NCI-H526 treated with DMSO at 0.1 percent for 48 hours (cell line): ENCODE measurements at regions not wholly inside any gene's neighbourhood (a gene's known extent, or its start where the extent isn't known, plus 50 kb on each side); places are given as distances from the start of the nearest gene placed in this dataset.

Source experiments
- DNase-seq: peaks from one replicate; lab custom pipeline; 2025; lab: John Stamatoyannopoulos, UW

DNA sequence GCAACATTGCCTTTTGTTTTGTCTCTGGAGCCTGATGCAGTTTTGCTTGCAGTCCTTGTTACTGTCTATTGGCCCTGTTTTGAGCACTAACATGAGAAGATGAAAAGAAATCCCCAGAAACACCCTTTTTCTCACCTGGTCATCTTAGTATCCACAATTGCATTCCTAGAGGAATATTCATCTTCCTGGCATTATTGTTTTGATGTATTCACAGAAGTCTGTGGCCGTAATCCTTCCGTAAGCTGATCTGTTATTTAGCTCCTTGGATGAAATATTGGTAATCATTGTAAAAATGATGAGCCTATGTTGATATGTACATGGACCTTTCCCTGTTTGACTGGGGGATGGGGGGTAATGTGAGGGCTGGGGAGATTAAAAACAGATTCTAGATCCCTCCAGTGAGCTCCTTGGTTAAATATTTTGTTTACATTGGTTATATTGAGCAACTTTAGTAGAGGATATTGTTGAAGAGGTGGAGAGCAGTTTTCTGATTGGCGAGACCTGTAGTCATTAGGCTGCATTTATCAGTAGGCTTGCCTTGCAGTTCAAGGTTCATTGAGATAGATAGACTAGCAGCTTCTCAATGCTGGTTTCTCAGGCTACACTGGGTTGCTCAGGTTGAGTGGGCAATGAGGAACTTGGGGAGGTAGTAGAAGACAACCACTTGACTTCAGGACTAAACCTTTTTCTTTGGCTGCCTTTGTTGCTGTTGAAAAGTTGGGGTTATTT is 117.5 kb downstream of the MACIR start:
- no peak for DNase-seq

DNA sequence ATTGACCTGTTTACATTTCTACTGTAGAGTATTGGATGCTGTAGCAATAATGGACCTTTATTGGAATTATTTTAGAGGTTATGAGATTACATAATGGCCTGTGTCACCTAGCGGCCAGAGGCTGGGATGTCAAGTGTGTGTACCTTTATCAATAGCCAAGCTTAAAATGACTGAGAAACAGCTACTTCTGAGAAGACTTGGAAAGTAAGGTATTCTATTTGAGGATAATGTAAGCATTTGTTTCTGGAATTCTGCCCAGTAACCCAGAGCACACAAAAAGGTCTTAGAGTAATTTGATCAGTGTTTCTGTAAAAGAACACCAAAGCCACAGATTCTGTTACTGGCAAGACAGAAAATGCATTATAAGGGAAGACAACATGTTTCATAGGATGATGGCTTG is 116.8 kb downstream of the MACIR start:
- no peak for DNase-seq

DNA sequence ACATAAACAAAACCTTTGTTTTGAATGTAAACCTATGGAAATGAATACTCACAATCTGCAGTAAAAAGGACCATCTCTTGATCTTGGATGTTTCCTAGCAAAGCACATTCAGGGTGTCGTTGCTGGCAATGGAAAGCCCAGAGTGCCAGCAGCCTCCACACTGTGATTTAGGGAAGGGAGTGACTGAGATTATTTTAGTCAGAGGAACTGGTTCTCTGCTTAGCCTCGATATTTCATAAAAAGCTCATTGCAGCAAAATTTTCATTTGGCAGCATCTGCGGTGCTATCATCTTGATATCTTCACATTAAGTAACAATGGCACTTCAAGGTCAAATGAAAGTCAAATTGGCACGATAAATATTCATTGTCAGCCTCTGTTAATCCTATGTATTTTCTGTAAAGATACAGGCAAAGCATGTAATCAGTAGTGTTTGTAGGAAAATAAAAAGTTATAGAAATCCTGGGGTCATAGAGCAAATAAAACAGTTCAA is 116.0 kb downstream of the MACIR start:
- no peak for DNase-seq

DNA sequence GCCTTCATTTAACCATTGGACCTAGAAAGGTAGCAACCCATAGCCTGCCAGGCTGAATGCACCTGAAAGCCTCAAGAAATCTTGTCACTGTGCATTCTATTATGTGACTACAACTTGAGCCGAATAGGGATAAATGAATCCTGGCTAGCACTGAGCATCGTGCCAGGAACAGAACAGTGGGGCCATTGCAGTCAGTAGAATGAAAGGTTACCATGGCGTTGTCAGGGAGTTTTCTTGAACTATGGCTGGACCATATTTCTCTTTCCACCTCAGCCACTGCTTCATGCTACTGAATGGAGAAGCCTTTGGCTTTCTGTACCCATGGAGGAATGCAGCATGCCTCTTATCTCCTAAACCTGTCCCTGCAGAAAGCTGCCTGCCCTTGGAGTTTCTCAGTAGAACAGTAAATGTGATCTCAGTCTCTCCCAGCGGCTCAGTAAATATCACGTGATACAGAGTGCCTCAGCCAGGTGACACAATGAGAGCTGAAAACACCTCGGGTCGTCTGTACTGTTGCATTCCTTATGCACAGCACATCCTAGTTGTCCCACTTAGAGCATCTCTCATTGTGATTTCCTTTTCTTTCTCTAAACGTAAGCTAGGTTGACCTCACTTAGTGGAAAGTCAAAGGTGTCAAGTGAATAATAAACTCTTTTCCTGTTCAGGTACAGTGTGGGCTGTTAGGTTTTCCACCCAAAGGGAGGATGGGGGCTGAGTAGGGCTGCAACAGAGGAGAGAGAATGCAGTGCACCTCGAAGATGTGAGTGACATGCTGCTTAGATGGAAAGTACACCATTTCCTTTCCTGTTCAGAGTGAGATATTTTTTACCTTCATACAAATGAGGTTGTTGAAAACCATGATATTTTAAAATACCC is 115.3 kb downstream of the MACIR start:
- DNase-seq = no peak

DNA sequence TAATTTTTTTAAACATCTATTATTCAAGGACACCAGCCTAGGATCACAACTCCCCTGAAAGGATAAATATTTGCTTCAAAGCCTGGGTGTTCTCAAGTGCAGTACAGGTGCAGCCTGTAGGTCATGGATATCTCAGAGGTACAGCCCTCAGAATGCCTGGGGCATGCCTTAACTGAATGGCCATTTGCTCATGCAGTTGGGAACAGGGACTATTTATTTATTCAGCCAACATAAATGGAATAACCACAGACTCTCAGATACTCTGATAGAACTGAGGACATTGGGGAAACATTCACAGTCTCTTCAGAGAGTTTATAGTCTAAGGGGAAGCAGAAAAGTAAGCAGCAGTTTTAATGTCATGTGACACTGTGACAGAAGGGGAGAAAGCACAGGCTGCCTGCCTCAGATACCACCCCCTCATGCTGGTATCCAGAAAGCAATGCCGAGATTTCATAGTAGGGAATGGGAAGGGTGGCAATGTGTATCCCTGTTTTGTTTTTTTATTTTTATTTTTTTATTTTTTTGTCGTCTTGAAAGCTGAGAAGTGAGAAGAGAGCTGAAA is 112.6 kb downstream of the MACIR start:
- no peak for DNase-seq

DNA sequence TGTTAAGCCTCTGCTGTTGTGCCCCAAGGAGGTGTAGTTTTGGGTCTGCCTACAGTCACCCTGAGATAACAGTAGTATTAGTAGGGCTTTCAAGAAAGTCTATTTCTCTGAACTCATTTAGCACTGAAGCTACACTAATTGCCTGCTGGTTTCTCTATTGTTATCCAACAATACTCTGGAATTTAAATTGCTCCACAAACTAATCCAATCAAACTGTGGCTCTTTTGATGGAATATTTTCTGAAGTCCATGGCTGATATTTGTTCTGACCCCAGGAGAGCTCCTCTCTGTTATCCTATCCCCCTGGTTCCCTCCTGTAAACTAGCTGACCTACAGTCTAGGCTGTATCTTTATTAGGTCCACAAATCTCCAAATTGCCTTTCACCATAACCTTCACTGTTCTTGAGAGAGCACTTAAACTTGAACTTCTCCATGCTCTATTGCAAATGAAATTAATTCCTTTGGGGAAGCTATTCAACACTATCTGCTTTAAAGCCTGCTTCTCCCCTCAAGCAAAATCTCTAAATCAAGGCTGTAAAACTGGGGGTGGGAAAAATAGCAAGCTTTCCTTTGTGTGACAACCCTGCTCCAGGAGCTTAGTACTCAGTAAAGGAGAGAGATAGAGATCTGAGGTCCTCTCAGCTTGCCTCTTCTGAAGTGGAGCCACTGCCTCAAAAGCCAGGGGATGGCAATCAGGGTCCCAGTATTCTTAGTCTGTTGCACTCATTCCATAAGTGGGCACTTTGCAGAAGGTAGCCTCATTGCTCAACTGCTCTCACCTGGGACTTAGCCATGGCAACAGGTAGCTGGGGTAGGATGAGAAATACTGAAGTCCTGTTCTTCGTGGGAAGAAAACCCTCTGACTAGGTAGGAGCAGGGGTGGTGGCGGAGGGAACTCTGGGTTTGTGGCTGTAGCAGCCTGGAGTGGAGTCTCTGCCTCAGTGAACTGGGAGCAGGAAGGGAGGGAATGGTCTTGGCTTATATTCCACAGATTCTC is 110.9 kb downstream of the MACIR start:
- no peak for DNase-seq

DNA sequence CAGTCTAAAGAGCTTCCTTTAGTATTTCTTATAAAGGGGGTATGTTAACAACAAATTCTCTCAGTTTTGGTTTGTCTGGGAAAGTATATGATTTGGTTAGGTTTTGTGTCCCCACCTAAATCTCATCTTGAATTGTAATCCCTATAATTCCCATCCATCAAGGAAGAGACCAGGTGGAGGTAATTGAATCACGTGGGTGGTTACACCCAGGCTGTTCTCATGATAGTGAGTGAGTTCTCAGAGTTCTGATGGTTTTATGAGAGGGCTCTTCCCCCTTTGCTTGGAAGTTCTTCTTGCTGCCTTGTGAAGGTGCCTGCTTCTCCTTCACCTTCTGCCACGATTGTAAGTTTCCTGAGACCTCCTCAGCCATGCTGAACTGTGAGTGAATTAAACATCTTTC is 109.1 kb downstream of the MACIR start:
- DNase-seq = no peak

DNA sequence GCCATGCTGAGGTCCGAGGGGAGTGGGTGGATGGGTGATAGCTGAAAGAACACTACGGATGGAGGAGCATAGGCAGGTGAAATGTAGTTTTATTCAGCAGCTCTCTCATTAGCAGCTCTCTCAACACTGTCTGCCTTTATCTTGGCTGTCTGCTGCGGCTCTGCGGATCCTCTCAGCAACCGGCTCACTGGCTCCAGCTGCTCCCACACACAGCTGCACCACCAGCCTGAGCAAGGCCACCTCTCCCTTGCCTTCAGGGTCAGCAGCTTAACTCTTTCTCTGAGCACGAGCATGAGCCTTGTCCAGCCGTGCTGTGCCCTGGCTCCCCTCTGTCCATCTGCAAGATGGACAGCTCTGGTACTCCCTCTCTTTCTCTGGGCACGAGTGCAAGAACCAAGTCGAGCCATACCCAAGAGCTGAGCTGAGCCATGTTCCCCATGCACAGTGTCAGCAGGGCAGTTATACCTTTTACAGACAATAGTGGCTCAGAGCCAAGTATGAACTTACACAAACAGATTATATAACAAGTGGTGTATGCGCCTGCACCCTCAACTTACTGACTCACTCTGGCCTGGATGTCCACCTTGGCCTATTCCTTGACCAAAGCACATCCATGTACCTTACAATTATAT is 108.5 kb downstream of the MACIR start:
- no peak for DNase-seq

DNA sequence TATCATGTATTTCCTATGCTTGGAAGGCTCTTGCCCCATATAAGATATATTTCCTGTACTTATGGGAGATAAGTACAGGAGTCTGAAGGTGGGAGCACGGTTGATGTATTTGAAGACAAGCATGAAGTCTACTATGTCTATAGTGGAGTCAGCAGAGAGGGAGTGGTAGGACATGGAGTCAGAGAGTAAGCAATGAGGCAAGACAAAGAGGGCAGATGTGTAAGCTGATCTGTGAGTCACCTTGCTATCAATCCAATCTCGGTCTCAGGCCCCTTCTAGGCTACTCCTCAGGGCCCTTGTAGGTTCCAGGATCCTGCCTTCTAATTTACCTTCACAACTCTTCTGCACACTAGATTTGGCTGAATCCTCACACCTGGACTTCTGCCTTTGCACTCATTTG is 105.5 kb downstream of the MACIR start:
- no peak for DNase-seq

DNA sequence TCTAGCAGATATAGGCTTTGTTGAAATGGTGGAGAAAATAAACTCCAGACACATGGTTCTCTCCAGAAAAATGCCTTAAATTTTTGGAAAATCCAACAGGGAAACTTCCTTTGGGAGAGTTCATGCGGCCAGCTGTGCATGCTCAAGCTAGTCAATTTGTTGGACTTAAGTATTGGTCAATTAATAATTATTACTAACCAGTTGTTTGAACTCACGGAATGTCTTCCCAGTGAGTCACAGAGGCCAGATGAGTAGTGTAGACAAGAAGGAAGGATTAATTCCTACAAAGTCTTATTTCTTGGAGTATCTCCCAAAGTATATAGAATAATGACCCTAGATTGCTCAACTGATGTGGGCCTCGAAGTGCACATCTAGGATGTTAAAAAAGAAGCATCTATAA is 103.6 kb downstream of the MACIR start:
- DNase-seq = no peak

DNA sequence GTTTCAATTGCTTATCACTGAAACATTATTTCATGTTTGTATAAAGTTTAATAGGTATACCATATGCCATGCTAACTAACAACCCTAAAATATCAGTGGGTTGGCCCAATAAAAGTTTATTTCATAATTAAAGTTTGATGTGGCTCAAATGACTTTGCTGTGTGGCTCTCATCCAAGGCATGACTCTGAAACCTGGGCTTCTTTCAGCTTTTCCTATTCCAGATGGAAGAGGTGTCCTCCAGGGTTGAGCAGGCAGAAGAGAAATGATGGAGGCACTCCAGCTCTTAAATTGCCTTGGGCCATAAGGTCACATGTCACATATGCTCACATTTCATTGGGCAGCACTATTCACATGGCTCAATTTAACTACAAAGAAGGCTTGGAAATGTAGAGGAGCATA is 101.9 kb downstream of the MACIR start:
- no peak for DNase-seq

DNA sequence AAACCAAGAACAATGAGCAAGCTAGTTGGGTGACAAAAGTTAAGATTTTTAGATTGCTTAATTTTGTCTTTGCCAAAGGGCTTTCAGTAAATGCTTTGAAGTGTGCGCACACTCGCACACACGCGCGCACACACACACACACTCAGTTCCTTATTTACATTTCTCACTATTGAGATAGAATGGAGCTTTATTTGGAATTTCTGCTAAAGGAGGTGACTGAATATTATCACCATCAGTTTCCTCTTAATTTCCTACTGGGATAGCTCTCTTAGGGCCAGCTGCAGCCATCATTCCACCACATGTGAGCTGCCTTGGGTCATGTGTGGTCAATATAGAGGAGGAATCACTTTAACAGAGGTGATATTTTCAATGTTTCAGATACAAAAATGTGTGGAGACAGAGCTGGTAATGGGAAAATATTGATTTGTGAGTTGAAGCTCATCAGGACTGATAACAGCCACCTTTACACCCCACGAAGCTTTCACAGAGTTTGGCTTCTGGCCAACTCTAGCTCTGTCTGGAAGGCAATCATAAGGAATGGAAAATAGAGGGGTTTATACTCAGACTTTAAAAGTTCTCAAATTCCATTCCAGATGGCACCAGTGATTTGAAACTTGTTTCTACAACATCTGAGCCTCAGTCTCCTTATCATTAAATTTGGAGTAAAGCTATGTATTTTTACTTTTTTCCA is 99.9 kb downstream of the MACIR start:
- no peak for DNase-seq

DNA sequence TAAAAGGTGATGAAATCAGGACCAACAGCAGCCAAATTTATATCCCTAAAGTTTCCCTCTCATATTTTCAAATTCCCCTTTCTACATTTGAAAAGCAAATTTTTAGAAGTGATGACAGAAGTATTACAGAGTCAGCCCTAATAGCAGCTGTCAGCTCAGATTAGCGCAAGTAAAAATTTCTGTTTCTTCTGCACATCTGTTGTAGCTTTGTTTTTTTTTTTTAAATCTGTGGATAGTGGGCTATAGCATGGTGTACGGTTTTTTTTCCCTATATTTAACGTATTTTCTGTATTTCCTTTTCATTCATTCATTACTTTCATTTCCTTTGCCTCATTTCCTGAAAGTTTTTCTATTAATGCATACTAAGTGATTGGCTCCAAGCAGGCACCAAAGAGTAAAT is 99.1 kb downstream of the MACIR start:
- DNase-seq = no peak

DNA sequence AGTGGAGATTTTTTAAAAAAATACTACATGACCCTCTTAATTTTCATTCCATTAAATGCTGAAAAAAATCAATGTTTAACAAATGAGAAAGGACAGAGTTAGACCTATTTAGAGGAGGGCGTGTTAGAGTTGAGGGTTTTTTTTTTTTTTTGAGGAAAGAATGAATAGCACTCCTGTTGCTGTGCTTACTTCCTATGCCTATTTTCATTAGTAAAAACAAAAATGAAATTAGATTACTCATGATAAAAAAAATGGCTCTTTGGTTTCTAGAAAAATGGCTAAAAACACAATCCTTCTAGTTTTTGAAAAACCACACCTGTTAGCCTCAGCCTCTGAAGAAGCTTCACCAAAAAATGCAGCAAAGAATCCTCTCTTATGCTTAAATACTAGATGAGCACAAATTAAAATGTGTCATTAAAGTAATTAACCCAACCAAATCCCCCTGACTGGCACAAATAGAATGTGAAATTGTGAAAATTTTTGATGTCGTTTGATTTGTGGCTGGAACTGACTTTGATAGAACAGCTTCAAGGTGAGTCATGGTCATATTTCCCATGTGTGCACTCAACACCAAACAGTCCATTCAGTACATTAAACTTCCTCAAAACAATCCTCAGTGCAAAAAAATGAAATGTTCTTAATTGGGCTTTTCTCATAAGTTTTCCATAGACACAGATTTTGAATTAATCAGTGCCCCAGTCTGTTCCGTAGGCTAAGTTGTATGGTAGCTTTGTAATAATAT is 98.0 kb downstream of the MACIR start:
- DNase-seq = no peak

DNA sequence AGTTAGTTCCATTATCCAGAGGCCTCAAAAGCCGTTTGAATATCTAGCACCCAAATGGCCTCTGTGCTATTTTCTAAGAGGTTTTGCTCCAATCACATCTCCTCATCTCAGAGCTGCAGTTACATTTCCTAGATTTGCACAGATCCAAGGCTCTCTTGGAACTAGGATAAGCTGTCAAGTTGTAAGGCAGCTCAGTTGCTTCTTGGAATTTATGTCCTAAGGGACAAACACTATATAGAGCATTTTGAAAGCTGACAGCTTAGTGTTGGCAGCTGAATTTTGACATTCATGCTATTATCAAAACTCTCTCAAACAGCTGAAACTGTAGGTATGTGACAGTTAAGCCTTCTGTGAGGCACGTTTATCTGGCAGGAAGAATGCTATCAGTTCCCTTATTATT is 97.0 kb downstream of the MACIR start:
- DNase-seq = no peak

DNA sequence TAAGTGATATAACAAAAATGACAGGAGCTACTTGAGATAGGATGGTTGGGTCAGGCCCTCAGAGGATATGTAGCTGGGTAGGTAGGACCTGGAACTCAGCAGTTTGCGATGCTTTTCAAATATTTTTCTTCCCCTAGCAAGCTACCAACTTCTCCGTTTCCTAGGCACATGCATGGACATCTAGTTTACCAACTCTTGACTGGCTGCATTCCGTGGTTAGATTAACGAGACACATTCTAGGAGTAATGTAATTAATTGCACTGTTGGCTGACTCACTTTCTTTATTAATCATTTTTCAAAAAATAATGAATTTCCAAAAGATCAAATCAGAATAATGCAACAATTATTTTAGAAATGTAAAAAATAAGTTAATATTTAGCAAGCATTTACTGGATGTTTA is 95.9 kb downstream of the MACIR start:
- DNase-seq = no peak

DNA sequence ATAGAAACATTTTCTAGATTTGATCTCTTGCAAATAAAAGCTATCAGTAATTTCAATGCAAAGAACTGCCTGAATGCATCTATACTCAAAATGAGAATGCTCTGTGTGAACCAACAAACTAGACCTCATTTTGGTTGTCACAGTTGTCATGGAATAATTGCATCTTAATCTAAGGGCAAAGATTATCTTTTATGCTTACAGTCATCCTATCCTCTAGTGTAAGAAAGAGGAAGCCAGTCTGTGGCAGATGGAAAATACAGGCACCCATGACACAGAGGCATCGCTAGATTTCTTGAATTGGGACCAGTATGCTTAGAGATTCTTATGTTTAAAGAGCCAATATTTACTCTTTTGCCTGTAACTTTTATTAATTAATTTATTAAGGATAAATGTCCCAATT is 95.0 kb downstream of the MACIR start:
- no peak for DNase-seq

DNA sequence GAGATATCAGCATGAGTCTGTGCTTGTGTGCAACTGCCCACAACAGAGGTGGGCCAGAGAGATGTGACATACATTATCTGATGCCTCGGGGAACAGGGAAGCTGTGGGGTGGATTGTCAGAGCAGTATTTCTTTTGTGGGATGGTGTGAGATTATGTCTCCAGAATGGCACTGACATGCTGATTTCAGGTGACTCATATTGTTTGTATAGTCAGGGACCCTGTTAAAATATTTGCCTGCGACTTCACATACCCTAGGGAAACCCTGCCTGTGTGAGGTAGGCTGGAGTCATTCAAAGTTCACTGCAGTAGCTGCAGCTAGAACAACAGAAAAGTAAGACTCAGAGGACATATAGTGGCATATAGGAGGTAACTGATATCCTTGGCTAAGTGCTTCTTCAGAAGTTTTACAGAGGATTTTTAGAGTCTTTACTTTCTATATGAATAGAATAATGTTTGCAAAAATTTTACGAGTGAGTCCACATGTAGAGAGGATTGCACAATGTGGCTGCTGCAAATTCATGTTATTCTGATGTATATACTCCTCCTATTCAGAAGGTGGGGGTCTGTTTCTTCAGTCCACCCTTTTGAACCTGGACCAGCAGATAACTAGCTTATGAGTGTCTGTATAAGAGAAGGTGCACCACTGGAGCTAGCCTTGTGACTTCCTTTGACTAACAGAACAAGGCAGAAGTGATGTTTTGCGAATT is 89.3 kb downstream of the MACIR start:
- DNase-seq = no peak

DNA sequence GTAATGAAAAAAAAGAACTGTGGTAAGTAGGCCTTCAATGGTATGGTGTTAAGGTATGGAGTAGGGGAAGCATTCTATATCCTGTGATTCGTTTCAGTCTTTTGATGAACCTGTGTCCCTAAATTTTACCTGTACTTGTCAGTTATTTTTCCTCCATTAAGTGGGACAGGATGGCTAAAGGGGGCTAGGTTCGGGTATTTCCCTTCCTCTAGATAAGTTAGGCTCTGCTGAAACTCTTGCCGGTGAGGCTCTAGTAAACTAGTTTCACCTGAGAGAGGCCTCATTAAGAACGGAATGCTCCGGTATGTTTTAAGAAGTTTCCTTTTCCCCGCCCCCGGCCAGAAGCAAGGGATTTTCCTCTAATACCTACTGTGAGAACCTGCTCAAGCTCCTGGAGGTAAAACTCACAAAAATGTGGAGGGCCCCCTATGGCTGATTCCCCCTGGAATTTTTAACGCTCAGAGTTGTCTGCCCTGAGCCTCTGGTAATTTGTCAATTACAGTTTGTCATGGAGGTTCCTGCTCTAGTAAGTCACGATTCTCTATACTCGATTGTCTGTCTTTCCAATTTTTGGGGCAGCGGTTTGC is 87.7 kb downstream of the MACIR start:
- DNase-seq = no peak
